ENCODE measurements at regions not wholly inside any gene's neighbourhood (a gene's known extent, or its start where the extent isn't known, plus 50 kb on each side); places are given as distances from the start of the nearest gene placed in this dataset.
"Not testable (repeated sequence)": the region's sequence is repeated elsewhere in the genome, so short reads cannot be mapped to it uniquely, and the experiment has no call there.

GRCh38 chr6:130720076-130720715 is 107.0 kb upstream of the SMLR1 start:
- no peak for DNase-seq

- no peak for DNase-seq
These were observed 103.1 kb upstream of the SMLR1 start for GRCh38 chr6:130724089-130724488.

- DNase-seq = no peak
These were observed 101.7 kb upstream of the SMLR1 start for GRCh38 chr6:130725551-130725950.

- not testable (repeated sequence) for DNase-seq
These were observed 99.1 kb upstream of the SMLR1 start for GRCh38 chr6:130728064-130728463.

- no peak for DNase-seq
These were observed 96.6 kb upstream of the SMLR1 start for GRCh38 chr6:130730600-130730999.

GRCh38 chr6:130734161-130734560 is 93.0 kb upstream of the SMLR1 start:
- DNase-seq = no peak

GRCh38 chr6:130740308-130740707 is 86.9 kb upstream of the SMLR1 start:
- DNase-seq = no peak

GRCh38 chr6:130742131-130742681 is 85.0 kb upstream of the SMLR1 start:
- DNase-seq = no peak

- no peak for DNase-seq
These were observed 84.0 kb upstream of the SMLR1 start for GRCh38 chr6:130743175-130743574.

- no peak for DNase-seq
These were observed 82.4 kb upstream of the SMLR1 start for GRCh38 chr6:130744576-130745366.

- no peak for DNase-seq
These were observed 79.2 kb upstream of the SMLR1 start for GRCh38 chr6:130748041-130748440.

- DNase-seq = no peak
These were observed 77.8 kb upstream of the SMLR1 start for GRCh38 chr6:130749402-130749801.

- no peak for DNase-seq
These were observed 74.9 kb upstream of the SMLR1 start for GRCh38 chr6:130752267-130752666.

- DNase-seq = no peak
These were observed 72.3 kb upstream of the SMLR1 start for GRCh38 chr6:130754786-130755367.

- no peak for DNase-seq
These were observed 71.7 kb upstream of the SMLR1 start for GRCh38 chr6:130755368-130756034.

GRCh38 chr6:130756824-130757223 is 70.4 kb upstream of the SMLR1 start:
- no peak for DNase-seq

- no peak for DNase-seq
These were observed 68.4 kb upstream of the SMLR1 start for GRCh38 chr6:130758813-130759212.

GRCh38 chr6:130760006-130760405 is 67.2 kb upstream of the SMLR1 start:
- DNase-seq = no peak

- no peak for DNase-seq
These were observed 65.9 kb upstream of the SMLR1 start for GRCh38 chr6:130761286-130761685.

- DNase-seq = no peak
These were observed 62.0 kb upstream of the SMLR1 start for GRCh38 chr6:130765181-130765727.

- no peak for DNase-seq
These were observed 60.7 kb upstream of the SMLR1 start for GRCh38 chr6:130766239-130767144.

- DNase-seq = no peak
These were observed 57.3 kb upstream of the SMLR1 start for GRCh38 chr6:130769861-130770260.
